SU-DHL-6 (cell line): ENCODE measurements at regions not wholly inside any gene's neighbourhood (a gene's known extent, or its start where the extent isn't known, plus 50 kb on each side); places are given as distances from the start of the nearest gene placed in this dataset.

Source experiments
- EZH2phosphoT487 ChIP-seq: fragments of 200-600 bp; sonication (generic), shearing (Covaris generic); conservative IDR thresholded peaks from 2 replicates; pipeline ENCODE4 v1.6.1; 2018; ENCODE audit warnings: mild to moderate bottlenecking, antibody characterized with exemption, low read length, moderate library complexity, mixed read lengths
- TF ChIP-seq, protein P1 (sequence below): fragments of 200-600 bp; sonication (generic); IDR thresholded peaks from one replicate; pipeline ENCODE4 v1.5.1; 2017; ENCODE audit warnings: antibody characterized with exemption, mild to moderate bottlenecking, low read length, moderate library complexity; ENCODE audit not compliant: insufficient read depth, poor library complexity, severe bottlenecking

DNA sequence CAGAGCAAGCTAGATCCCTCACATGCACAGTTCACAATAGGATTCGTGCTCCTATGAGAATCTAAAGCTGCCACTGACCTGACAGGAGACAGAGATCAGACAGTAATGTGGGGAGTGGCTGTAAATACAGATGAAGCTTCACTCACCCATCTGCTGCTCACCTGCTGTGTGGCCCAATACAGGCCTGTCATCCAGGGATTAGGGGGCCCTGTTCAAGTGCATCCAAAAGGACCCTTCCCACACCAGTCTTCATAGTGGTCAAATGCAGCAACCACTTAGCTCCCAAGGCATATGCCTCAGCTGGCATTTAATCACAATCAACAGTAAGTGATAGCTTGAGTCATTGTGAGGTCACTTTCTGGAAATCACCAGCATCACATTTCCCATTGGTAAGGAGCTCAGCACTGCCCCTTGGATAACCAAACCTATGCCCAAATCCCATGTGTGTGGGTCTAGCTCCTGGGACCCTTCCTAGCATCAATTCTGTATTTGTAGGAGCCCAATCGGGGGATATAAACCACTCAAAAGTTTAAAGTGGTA, 65.6 kb downstream of the OR4C45 start:
- TF ChIP-seq, protein P1, sequence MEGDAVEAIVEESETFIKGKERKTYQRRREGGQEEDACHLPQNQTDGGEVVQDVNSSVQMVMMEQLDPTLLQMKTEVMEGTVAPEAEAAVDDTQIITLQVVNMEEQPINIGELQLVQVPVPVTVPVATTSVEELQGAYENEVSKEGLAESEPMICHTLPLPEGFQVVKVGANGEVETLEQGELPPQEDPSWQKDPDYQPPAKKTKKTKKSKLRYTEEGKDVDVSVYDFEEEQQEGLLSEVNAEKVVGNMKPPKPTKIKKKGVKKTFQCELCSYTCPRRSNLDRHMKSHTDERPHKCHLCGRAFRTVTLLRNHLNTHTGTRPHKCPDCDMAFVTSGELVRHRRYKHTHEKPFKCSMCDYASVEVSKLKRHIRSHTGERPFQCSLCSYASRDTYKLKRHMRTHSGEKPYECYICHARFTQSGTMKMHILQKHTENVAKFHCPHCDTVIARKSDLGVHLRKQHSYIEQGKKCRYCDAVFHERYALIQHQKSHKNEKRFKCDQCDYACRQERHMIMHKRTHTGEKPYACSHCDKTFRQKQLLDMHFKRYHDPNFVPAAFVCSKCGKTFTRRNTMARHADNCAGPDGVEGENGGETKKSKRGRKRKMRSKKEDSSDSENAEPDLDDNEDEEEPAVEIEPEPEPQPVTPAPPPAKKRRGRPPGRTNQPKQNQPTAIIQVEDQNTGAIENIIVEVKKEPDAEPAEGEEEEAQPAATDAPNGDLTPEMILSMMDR = no peak
- TF ChIP-seq EZH2phosphoT487 = no peak
